Liver (tissue), 8 donors: ENCODE measurements at regions not wholly inside any gene's neighbourhood (a gene's known extent, or its start where the extent isn't known, plus 50 kb on each side); places are given as distances from the start of the nearest gene placed in this dataset.
"Not testable (repeated sequence)": the region's sequence is repeated elsewhere in the genome, so short reads cannot be mapped to it uniquely, and the experiment has no call there.

Source experiments
- DNase-seq: peaks from one replicate; pipeline ENCODE4 v3.0.0-alpha.2; 2017; ENCODE audit warnings: low spot score
- H3K27ac ChIP-seq, 2 donors: one replicate each; pipeline ENCODE4 v1.7.0; 2013; ENCODE audit warnings: inconsistent platforms in 2 of 2, low read length in 2 of 2, control low read depth in 1 of 2, low read depth in 1 of 2, mild to moderate bottlenecking in 1 of 2
- H3K27me3 ChIP-seq, 4 donors: one replicate each; pipeline versions ENCODE4 v1.6.1 to v1.7.0; 2013; ENCODE audit warnings: low read length in 3 of 4, inconsistent platforms in 1 of 4, mild to moderate bottlenecking in 1 of 4, moderate library complexity in 1 of 4; ENCODE audit not compliant: control insufficient read depth in 4 of 4, insufficient read depth in 4 of 4
- H3K36me3 ChIP-seq, 4 donors: one replicate each; pipeline versions ENCODE4 v1.6.1 to v1.7.0; 2013; ENCODE audit warnings: low read length in 3 of 4, mild to moderate bottlenecking in 3 of 4, low read depth in 1 of 4, moderate library complexity in 1 of 4; ENCODE audit not compliant: control insufficient read depth in 4 of 4, insufficient read depth in 3 of 4
- H3K4me1 ChIP-seq, 4 donors: one replicate each; pipeline versions ENCODE4 v1.6.1 to v1.7.0; 2013; ENCODE audit warnings: low read length in 3 of 4, mild to moderate bottlenecking in 3 of 4, moderate library complexity in 1 of 4; ENCODE audit not compliant: control insufficient read depth in 4 of 4, insufficient read depth in 4 of 4
- H3K4me3 ChIP-seq, 3 donors: one replicate each; pipeline versions ENCODE4 v1.6.1 to v1.7.0; 2013; ENCODE audit warnings: low read length in 3 of 3, control low read depth in 1 of 3, low read depth in 1 of 3, mild to moderate bottlenecking in 1 of 3
- H3K9ac ChIP-seq, 2 donors: one replicate each; pipeline ENCODE4 v1.7.0; 2013; ENCODE audit warnings: low read length in 2 of 2, mild to moderate bottlenecking in 2 of 2, moderate library complexity in 2 of 2, control low read depth in 1 of 2, low read depth in 1 of 2
- H3K9me3 ChIP-seq, 4 donors: one replicate each; pipeline versions ENCODE4 v1.6.1 to v1.7.0; 2013; ENCODE audit warnings: low read length in 3 of 4; ENCODE audit not compliant: control insufficient read depth in 4 of 4
- EGR1 ChIP-seq, 2 donors: IDR thresholded peaks; 2 replicates each; pipeline ENCODE4 v1.6.1; 2016 to 2018; ENCODE audit warnings: antibody characterized with exemption in 2 of 2, low read depth in 2 of 2
- FOXA1 ChIP-seq: IDR thresholded peaks from 2 replicates; pipeline ENCODE4 v1.6.1; 2016; ENCODE audit warnings: antibody characterized with exemption
- FOXA2 ChIP-seq: IDR thresholded peaks from 2 replicates; pipeline ENCODE4 v1.6.1; 2016; ENCODE audit warnings: antibody characterized with exemption
- GABPA ChIP-seq, 2 donors: IDR thresholded peaks in 1 of 2; conservative IDR thresholded peaks in 1 of 2; 2 replicates each; pipeline ENCODE4 v1.6.1; 2016; ENCODE audit warnings: antibody characterized with exemption in 2 of 2, mild to moderate bottlenecking in 1 of 2, moderate library complexity in 1 of 2
- HNF4A ChIP-seq, 2 donors: conservative IDR thresholded peaks; 2 replicates each; pipeline ENCODE4 v1.6.1; 2016; ENCODE audit warnings: antibody characterized with exemption in 2 of 2, mild to moderate bottlenecking in 2 of 2
- HNF4G ChIP-seq: IDR thresholded peaks from 2 replicates; pipeline ENCODE4 v1.6.1; 2016; ENCODE audit warnings: antibody characterized with exemption
- JUND ChIP-seq, 2 donors: IDR thresholded peaks; 2 replicates each; pipeline ENCODE4 v1.6.1; 2016; ENCODE audit warnings: antibody characterized with exemption in 2 of 2
- NR2F2 ChIP-seq: IDR thresholded peaks from 2 replicates; pipeline ENCODE4 v1.6.1; 2016; ENCODE audit warnings: antibody characterized with exemption
- RAD21 ChIP-seq, 2 donors: IDR thresholded peaks; 2 replicates each; pipeline ENCODE4 v1.6.1; 2016; ENCODE audit warnings: antibody characterized with exemption in 2 of 2, mild to moderate bottlenecking in 2 of 2
- RXRA ChIP-seq, 2 donors: IDR thresholded peaks; 2 replicates each; pipeline ENCODE4 v1.6.1; 2017 to 2018; ENCODE audit warnings: antibody characterized with exemption in 2 of 2, mild to moderate bottlenecking in 1 of 2
- SP1 ChIP-seq: IDR thresholded peaks from 2 replicates; pipeline ENCODE4 v1.6.1; 2018; ENCODE audit warnings: antibody characterized with exemption, mild to moderate bottlenecking
- TAF1 ChIP-seq: conservative IDR thresholded peaks from 2 replicates; pipeline ENCODE4 v1.6.1; 2016; ENCODE audit warnings: antibody characterized with exemption, mild to moderate bottlenecking
- YY1 ChIP-seq: IDR thresholded peaks from 2 replicates; pipeline ENCODE4 v1.6.1; 2016; ENCODE audit warnings: antibody characterized with exemption, mild to moderate bottlenecking
- WGBS: extraction: QIAGEN DNeasy Blood & Tissue Kit; methylation state at CpG from one replicate; pipeline ENCODE4 v1.1.7; 2013; 5-methylcytosine and 5-hydroxymethylcytosine counted together
- TF ChIP-seq, protein P1 (sequence below): IDR thresholded peaks from 2 replicates; pipeline ENCODE4 v1.6.1; 2016; ENCODE audit warnings: antibody characterized with exemption
- TF ChIP-seq, protein P2 (sequence below): IDR thresholded peaks from 2 replicates; pipeline ENCODE4 v1.6.1; 2016; ENCODE audit warnings: antibody characterized with exemption
- TF ChIP-seq, protein P3 (sequence below): IDR thresholded peaks from 2 replicates; pipeline ENCODE4 v1.6.1; 2016; ENCODE audit warnings: antibody characterized with exemption, mild to moderate bottlenecking
- TF ChIP-seq, protein P4 (sequence below): fragments of 150-350 bp; IDR thresholded peaks from 2 replicates; pipeline ENCODE4 v1.5.1; 2017; ENCODE audit warnings: improper control_type of control experiment, low read depth, low read length; ENCODE audit not compliant: missing input control
- TF ChIP-seq, protein P5 (sequence below): IDR thresholded peaks from 2 replicates; pipeline ENCODE4 v1.6.1; 2016; ENCODE audit warnings: antibody characterized with exemption
- donor health status: healthy.
- donor health status: healthy.
- donor health status: healthy.
- donor health status: healthy.
- donor health status: healthy.

DNA sequence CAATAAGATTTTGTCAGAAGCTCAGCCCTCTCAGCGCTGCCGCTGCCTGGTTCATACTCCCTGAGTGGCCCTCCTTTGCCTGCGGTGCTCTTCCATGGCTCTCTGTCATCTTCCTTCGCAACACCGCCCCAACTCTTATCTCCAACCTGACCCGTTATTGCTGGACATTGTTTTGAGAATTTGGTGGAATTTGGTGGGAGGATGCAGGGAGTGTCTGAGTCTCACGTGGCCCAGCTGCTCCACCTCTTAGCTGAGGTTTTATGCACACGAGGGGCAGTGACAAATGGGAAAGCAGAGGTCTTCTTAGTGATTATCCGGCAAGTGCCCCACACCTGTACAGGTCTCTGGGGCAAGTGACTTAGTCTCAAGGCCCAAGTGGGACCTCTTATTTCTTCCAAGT is 97.5 kb upstream of the RPH3A start:
- no peak overlapping the region for H3K4me3 ChIP-seq
- H3K27ac ChIP-seq = no peak overlapping the region
- 68% methylated on average over 9 of the region's 9 CpGs for whole genome bisulfite sequencing
- no peak for DNase-seq
- H3K27me3 ChIP-seq = peaks cover 0 to 4% (median 0%) of the 10 kb centered on the region in 4 donors
- H3K9ac ChIP-seq = no peak overlapping the region
- no peaks in the 10 kb centered on the region for H3K4me1 ChIP-seq
- TF ChIP-seq TAF1 (no peak), JUND (IDR thresholded peaks at IDR 0.05) (no peak), FOXA2 (no peak), RAD21 (IDR thresholded peaks at IDR 0.05) (no peak), GABPA (IDR thresholded peaks at IDR 0.05 in 1 of 2, conservative IDR thresholded peaks at IDR 0.05 in 1 of 2) (no peak), HNF4G (no peak), HNF4A (conservative IDR thresholded peaks at IDR 0.05) (no peak), EGR1 (IDR thresholded peaks at IDR 0.05; ENCODE audit: low read depth in 2 of 2) (no peak), FOXA1 (no peak), NR2F2 (no peak), YY1 (no peak), RXRA (IDR thresholded peaks at IDR 0.05) (no peak), SP1 (no peak)
- TF ChIP-seq, protein P1, sequence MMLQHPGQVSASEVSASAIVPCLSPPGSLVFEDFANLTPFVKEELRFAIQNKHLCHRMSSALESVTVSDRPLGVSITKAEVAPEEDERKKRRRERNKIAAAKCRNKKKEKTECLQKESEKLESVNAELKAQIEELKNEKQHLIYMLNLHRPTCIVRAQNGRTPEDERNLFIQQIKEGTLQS = no peak
- TF ChIP-seq, protein P2, sequence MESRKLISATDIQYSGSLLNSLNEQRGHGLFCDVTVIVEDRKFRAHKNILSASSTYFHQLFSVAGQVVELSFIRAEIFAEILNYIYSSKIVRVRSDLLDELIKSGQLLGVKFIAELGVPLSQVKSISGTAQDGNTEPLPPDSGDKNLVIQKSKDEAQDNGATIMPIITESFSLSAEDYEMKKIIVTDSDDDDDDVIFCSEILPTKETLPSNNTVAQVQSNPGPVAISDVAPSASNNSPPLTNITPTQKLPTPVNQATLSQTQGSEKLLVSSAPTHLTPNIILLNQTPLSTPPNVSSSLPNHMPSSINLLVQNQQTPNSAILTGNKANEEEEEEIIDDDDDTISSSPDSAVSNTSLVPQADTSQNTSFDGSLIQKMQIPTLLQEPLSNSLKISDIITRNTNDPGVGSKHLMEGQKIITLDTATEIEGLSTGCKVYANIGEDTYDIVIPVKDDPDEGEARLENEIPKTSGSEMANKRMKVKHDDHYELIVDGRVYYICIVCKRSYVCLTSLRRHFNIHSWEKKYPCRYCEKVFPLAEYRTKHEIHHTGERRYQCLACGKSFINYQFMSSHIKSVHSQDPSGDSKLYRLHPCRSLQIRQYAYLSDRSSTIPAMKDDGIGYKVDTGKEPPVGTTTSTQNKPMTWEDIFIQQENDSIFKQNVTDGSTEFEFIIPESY = no peak
- TF ChIP-seq, protein P3, sequence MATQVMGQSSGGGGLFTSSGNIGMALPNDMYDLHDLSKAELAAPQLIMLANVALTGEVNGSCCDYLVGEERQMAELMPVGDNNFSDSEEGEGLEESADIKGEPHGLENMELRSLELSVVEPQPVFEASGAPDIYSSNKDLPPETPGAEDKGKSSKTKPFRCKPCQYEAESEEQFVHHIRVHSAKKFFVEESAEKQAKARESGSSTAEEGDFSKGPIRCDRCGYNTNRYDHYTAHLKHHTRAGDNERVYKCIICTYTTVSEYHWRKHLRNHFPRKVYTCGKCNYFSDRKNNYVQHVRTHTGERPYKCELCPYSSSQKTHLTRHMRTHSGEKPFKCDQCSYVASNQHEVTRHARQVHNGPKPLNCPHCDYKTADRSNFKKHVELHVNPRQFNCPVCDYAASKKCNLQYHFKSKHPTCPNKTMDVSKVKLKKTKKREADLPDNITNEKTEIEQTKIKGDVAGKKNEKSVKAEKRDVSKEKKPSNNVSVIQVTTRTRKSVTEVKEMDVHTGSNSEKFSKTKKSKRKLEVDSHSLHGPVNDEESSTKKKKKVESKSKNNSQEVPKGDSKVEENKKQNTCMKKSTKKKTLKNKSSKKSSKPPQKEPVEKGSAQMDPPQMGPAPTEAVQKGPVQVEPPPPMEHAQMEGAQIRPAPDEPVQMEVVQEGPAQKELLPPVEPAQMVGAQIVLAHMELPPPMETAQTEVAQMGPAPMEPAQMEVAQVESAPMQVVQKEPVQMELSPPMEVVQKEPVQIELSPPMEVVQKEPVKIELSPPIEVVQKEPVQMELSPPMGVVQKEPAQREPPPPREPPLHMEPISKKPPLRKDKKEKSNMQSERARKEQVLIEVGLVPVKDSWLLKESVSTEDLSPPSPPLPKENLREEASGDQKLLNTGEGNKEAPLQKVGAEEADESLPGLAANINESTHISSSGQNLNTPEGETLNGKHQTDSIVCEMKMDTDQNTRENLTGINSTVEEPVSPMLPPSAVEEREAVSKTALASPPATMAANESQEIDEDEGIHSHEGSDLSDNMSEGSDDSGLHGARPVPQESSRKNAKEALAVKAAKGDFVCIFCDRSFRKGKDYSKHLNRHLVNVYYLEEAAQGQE = no peak
- TF ChIP-seq, protein P4, sequence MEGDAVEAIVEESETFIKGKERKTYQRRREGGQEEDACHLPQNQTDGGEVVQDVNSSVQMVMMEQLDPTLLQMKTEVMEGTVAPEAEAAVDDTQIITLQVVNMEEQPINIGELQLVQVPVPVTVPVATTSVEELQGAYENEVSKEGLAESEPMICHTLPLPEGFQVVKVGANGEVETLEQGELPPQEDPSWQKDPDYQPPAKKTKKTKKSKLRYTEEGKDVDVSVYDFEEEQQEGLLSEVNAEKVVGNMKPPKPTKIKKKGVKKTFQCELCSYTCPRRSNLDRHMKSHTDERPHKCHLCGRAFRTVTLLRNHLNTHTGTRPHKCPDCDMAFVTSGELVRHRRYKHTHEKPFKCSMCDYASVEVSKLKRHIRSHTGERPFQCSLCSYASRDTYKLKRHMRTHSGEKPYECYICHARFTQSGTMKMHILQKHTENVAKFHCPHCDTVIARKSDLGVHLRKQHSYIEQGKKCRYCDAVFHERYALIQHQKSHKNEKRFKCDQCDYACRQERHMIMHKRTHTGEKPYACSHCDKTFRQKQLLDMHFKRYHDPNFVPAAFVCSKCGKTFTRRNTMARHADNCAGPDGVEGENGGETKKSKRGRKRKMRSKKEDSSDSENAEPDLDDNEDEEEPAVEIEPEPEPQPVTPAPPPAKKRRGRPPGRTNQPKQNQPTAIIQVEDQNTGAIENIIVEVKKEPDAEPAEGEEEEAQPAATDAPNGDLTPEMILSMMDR = no peak
- TF ChIP-seq, protein P5, sequence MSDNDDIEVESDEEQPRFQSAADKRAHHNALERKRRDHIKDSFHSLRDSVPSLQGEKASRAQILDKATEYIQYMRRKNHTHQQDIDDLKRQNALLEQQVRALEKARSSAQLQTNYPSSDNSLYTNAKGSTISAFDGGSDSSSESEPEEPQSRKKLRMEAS = no peak
- H3K36me3 ChIP-seq = no peaks in the 10 kb centered on the region
- peaks cover 0 to 4% (median 0%) of the 10 kb centered on the region in 4 donors for H3K9me3 ChIP-seq

DNA sequence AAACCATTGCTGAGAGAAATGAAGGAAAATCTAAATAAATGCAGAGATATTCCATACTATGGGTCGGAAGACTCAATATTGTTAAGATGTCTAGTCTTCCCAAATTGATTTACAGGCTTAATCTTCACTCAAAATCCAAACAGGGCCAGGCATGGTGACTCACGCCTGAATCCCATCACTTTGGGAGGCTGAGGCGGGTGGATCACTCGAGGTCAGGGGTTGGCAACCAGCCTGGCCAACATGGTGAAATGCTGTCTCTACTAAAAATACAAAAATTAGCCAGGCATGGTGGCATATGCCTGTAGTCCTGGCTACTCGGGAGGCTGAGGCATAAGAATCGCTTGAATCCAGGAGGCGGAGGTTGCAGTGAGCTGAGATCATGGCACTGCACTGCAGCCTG is 94.1 kb upstream of the RPH3A start:
- not testable (repeated sequence) for H3K4me3 ChIP-seq, H3K36me3 ChIP-seq, H3K9me3 ChIP-seq, H3K27me3 ChIP-seq, H3K27ac ChIP-seq, H3K9ac ChIP-seq, DNase-seq, H3K4me1 ChIP-seq
- WGBS = 79% methylated on average over 7 of the region's 7 CpGs
